ENCODE measurements at regions not wholly inside any gene's neighbourhood (a gene's known extent, or its start where the extent isn't known, plus 50 kb on each side); places are given as distances from the start of the nearest gene placed in this dataset.

DNA sequence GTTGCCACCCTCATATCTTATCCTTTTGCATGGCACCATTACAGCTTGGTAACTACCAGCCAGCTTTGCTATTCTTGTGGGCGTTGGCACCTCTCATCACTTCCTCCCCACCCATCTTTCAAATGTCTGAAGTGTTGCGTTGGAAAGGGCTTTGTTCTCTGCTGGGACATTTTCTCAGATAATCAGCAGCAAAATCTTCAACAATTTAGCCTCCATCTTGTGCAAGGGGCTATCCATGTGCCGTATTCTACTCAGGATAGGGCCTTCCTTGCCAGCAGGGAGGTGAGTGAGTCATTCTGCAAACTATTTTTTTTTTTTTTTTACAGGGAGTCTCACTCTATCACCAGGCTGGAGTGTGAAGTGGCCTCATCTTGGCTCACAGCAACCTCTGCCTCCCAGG lies 62.1 kb upstream of the NUDT12 start:
- no peak overlapping the region for H3K4me3 ChIP-seq (replicated peaks in 1 of 2; ENCODE audit: low read depth in 1 of 2, low read length in 2 of 2)
- ATAC-seq (no peak), DNase-seq (ENCODE audit: low read depth, low spot score) (no peak)
- no peak overlapping the region for H3K27ac ChIP-seq (ENCODE audit: low read depth, low read length)
- H3K27me3 ChIP-seq (ENCODE audit: insufficient read depth, low read length) = no peaks in the 10 kb centered on the region
- no peaks in the 10 kb centered on the region for H3K79me2 ChIP-seq (ENCODE audit: insufficient read depth, low read length)
- CTCF ChIA-PET = no interaction called here
- intact Hi-C loops (cut with micrococcal nuclease) = no loop called here
- no peaks in the 10 kb centered on the region for H3K9me2 ChIP-seq (ENCODE audit: insufficient read depth)
- RAD21 ChIA-PET (ENCODE audit: low non-redundant PET in 1 of 2, low total read pairs in 2 of 2, uncharacterized antibody in 2 of 2, unreplicated experiment in 2 of 2) = no interaction called here
- TF ChIP-seq SP1 (IDR thresholded peaks at IDR 0.05; ENCODE audit: low read depth) (no peak), MAX (IDR thresholded peaks at IDR 0.05) (no peak), ZFX (IDR thresholded peaks at IDR 0.05) (no peak)
- no peak overlapping the region for H3K9ac ChIP-seq (ENCODE audit: low read length)
- H3K36me3 ChIP-seq (ENCODE audit: control insufficient read depth in 1 of 2, insufficient read depth in 2 of 2, low read length in 2 of 2) = no peaks in the 10 kb centered on the region
- H2AFZ ChIP-seq (ENCODE audit: low read depth, low read length, poor library complexity, severe bottlenecking) = no peak overlapping the region
- H3K9me3 ChIP-seq (ENCODE audit: control insufficient read depth in 1 of 2, insufficient read depth in 1 of 2, low read depth in 1 of 2, low read length in 2 of 2) = no peaks in the 10 kb centered on the region
- no peaks in the 10 kb centered on the region for H3K4me1 ChIP-seq (ENCODE audit: control insufficient read depth in 1 of 2, insufficient read depth in 2 of 2, low read length in 2 of 2)
- no TSS peak for BruUV-seq (replicated peaks)
- no peaks in the 10 kb centered on the region for H4K20me1 ChIP-seq (ENCODE audit: insufficient read depth)
- no peak overlapping the region for H3K4me2 ChIP-seq (ENCODE audit: low read length)
- POLR2A ChIA-PET = no interaction called here

DNA sequence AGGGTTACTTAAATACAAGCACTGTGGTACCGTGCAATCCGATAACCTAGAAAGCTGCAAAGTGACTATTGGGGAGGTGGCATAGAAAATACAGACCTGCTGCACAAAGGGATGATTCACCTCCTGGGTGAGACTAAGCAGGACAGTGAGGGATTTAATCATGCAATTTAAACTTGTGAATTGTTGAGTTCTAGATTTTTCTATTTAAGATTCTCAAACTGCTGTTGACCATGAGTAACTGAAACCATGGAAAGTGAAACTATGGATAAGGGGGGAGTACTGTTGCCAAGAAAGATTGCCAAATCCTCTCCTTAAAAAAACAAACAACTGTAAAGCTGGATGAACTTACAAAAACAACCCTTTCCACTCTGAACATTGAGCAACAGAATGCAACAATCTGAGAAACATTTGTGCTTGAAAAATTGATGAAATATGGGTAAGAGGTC lies 61.5 kb upstream of the NUDT12 start:
- H3K4me1 ChIP-seq (ENCODE audit: control insufficient read depth in 1 of 2, insufficient read depth in 2 of 2, low read length in 2 of 2) = no peaks in the 10 kb centered on the region
- no peaks in the 10 kb centered on the region for H3K79me2 ChIP-seq (ENCODE audit: insufficient read depth, low read length)
- ChIA-PET POLR2A (no interaction called here), RAD21 (ENCODE audit: low non-redundant PET in 1 of 2, low total read pairs in 2 of 2, uncharacterized antibody in 2 of 2, unreplicated experiment in 2 of 2) (no interaction called here), CTCF (no interaction called here)
- no peaks in the 10 kb centered on the region for H3K9me2 ChIP-seq (ENCODE audit: insufficient read depth)
- no peaks in the 10 kb centered on the region for H3K9me3 ChIP-seq (ENCODE audit: control insufficient read depth in 1 of 2, insufficient read depth in 1 of 2, low read depth in 1 of 2, low read length in 2 of 2)
- H4K20me1 ChIP-seq (ENCODE audit: insufficient read depth) = no peaks in the 10 kb centered on the region
- H3K27me3 ChIP-seq (ENCODE audit: insufficient read depth, low read length) = no peaks in the 10 kb centered on the region
- intact Hi-C loops (cut with micrococcal nuclease) = no loop called here
- no peak for ATAC-seq
- H2AFZ ChIP-seq (ENCODE audit: low read depth, low read length, poor library complexity, severe bottlenecking) = no peak overlapping the region
- DNase-seq (ENCODE audit: low read depth, low spot score) = no peak
- no peak overlapping the region for H3K4me2 ChIP-seq (ENCODE audit: low read length)
- no peak overlapping the region for H3K27ac ChIP-seq (ENCODE audit: low read depth, low read length)
- no peak overlapping the region for H3K4me3 ChIP-seq (replicated peaks in 1 of 2; ENCODE audit: low read depth in 1 of 2, low read length in 2 of 2)
- BruUV-seq (replicated peaks) = no TSS peak
- H3K36me3 ChIP-seq (ENCODE audit: control insufficient read depth in 1 of 2, insufficient read depth in 2 of 2, low read length in 2 of 2) = no peaks in the 10 kb centered on the region
- H3K9ac ChIP-seq (ENCODE audit: low read length) = no peak overlapping the region
- TF ChIP-seq, protein P1, sequence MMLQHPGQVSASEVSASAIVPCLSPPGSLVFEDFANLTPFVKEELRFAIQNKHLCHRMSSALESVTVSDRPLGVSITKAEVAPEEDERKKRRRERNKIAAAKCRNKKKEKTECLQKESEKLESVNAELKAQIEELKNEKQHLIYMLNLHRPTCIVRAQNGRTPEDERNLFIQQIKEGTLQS (IDR thresholded peaks at IDR 0.05) = no peak
- TF ChIP-seq EZH2phosphoT487 (IDR thresholded peaks at IDR 0.05; ENCODE audit: borderline replicate concordance) = no peak
- TF ChIP-seq ZBTB33 (IDR thresholded peaks at IDR 0.05; ENCODE audit: extremely low read depth, insufficient replicate concordance, low read length) = no peak
- TF ChIP-seq ELF1 (IDR thresholded peaks at IDR 0.05; ENCODE audit: borderline replicate concordance, low read depth) = no peak
- TF ChIP-seq CBX3 (IDR thresholded peaks at IDR 0.05; ENCODE audit: low read depth) = no peak
- TF ChIP-seq POLR2AphosphoS5 (IDR thresholded peaks at IDR 0.05; ENCODE audit: low read depth, low read length) = no peak
- no peak for TF ChIP-seq MAX (IDR thresholded peaks at IDR 0.05)
- TF ChIP-seq YY1 (IDR thresholded peaks at IDR 0.05; ENCODE audit: extremely low read depth, insufficient replicate concordance, low read depth, low read length) = no peak
- TF ChIP-seq ZNF274 (IDR thresholded peaks at IDR 0.05; ENCODE audit: low read depth, low read length) = no peak
- TF ChIP-seq TCF7L2 (IDR thresholded peaks at IDR 0.05; ENCODE audit: borderline replicate concordance, extremely low read depth, insufficient read depth, insufficient read length) = no peak

Measured in HCT116 (cell line).